Inflammatory macrophage (primary cell): ENCODE measurements at regions not wholly inside any gene's neighbourhood (a gene's known extent, or its start where the extent isn't known, plus 50 kb on each side); places are given as distances from the start of the nearest gene placed in this dataset.
"Not testable (repeated sequence)": the region's sequence is repeated elsewhere in the genome, so short reads cannot be mapped to it uniquely, and the experiment has no call there.

Source experiments
- DNase-seq, 2 donors: peaks; one replicate each; pipeline ENCODE4 v3.0.0-alpha.2; 2020 to 2022

- no peak for DNase-seq
These were observed 364.2 kb downstream of the GALC start for GRCh38 chr14:87628780-87629179.

DNA sequence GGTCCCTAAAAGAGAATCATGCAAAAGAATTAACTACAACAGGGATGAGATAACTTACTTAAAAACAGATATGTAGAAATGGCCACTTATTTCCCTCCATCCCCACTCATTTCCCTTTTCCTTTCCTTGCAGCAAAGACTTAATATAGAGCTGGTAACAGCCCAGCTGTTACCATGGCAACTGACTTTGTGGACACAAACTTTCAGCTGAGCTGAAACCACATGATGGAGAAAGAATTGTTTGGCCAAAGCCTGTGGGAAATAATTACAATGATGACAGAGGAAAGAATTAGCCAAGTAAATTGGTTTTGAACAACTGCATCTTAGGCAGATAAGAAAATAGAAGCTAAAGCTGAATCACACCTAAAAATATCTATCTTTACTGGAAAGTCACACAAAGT is 364.9 kb downstream of the GALC start:
- peak in 1 of 2 donors; percentile 3 for DNase-seq

GRCh38 chr14:87626266-87626665 is 366.7 kb downstream of the GALC start:
- no peak for DNase-seq

DNA sequence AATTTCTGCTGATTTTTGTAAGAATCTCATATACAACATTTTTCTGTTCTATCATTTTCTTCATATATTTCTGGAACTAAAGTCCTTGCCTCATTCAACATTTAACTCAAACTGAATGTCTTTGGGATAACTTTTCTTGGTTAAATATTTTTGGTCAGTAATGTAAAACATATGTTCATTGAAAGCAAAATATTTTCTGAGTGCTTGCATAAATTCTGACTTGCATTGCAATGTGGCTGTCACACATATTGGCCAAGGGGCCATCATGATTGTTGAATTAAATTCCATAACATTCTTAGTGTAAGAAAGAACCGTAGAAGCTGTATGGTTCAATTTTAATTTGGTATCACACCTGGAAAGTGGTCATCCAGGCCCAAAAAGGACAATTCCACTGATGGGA is 369.4 kb downstream of the GALC start:
- DNase-seq, result no peak

- DNase-seq, result no peak
These were observed 375.9 kb downstream of the GALC start for GRCh38 chr14:87617079-87617478.

- DNase-seq, result peak; percentile 17 to 27
These were observed 376.9 kb downstream of the GALC start for GRCh38 chr14:87615822-87616679.

GRCh38 chr14:87615047-87615446 is 377.9 kb downstream of the GALC start:
- DNase-seq, result no peak

- DNase-seq, result no peak
These were observed 379.1 kb downstream of the GALC start for GRCh38 chr14:87613881-87614280.

DNA sequence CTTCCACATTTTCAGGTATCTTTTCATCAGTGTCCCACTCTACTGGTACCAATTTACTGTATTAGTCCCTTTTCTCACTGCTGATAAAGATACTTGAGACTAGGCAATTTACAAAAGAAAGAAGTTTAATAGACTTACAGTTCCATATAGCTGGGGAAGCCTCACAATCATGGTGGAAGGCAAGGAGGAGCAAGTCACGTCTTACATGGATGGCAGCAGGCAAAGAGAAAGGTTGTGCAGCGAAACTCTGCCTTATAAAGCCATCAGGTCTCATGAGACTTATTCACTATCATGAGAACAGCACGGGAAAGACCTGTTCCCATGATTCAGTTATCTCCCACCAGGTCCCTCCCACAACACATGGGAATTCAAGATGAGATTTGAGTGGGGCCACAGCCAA is 385.9 kb downstream of the GALC start:
- DNase-seq, result not testable (repeated sequence)

DNA sequence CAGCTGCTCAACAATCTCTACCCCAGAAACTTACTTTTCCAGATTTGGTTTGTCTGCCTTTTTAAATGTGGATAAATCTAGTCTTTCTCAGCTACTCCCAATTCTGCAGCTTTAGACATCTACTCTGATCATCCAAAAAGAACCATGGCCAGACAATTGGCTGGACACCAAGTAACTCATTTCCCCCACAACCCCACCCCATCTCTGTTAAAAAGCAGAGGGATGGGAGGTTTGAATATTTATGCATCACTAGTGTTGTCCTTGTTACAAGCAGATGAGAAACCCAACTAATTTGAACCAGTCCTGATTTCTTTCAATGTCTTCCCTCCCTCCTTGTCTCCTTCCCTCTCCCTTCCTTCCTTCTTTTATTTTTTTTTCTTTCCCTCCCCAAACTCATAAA is 391.9 kb downstream of the GALC start:
- DNase-seq, result no peak

DNA sequence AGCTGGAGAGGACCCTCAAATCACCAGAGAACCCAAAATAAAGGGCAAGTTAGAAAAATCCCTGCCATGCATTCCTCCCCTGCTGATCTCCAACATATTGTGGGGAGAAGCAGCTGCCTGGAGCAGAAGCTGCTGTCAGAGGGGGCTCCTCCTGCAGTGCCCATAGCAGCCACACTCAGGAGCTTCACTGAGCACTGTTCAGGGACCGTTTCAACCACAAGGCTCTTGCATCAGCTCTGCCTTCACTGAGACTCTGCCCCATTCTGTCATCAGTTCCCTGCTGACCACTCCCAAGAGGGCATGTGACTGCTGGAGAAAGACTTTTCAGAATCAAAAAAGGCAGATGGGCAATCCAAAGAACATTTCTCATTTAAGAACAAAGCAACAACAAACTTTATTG is 392.7 kb downstream of the GALC start:
- no peak for DNase-seq

- DNase-seq, result no peak
These were observed 411.7 kb downstream of the GALC start for GRCh38 chr14:87581298-87581697.

DNA sequence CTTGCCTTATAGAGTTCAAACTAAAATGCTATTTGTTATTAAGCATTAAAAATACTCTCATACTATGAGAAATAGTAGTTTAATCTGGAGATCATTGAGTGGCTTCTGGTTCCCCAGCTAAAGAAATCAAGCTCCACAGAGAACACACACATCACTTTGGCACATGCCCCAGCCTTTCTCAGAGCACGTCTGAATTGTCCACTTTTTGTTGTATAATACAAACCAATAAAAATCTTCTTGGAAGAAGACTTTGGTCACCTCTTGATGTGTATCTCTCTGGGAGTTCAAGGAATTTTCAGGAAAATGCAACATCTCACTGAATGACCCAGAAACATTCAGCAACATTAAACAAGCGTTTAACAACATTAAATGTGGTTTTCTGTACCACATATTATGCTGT is 413.9 kb downstream of the GALC start:
- DNase-seq, result no peak

- DNase-seq, result no peak
These were observed 417.6 kb downstream of the GALC start for GRCh38 chr14:87575378-87575777.

DNA sequence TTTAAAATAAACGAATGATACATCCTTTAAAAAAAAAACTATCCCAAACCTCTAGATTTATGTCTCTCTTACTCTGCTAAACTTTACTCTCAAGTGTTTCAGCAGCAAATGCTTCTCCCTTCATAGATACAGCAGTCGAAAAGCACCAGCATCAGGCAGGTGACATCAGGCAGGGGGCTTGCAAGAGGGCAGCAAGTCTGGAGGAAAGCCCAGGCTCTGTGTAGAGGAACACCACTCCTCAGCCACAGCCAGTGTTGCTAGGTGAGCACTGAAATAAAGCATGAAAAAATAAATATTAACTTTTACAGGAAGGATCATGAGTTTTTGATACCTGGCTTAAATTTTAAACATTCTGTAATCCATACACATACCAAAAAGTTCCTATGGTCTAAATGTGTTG is 419.4 kb downstream of the GALC start:
- DNase-seq, result no peak

DNA sequence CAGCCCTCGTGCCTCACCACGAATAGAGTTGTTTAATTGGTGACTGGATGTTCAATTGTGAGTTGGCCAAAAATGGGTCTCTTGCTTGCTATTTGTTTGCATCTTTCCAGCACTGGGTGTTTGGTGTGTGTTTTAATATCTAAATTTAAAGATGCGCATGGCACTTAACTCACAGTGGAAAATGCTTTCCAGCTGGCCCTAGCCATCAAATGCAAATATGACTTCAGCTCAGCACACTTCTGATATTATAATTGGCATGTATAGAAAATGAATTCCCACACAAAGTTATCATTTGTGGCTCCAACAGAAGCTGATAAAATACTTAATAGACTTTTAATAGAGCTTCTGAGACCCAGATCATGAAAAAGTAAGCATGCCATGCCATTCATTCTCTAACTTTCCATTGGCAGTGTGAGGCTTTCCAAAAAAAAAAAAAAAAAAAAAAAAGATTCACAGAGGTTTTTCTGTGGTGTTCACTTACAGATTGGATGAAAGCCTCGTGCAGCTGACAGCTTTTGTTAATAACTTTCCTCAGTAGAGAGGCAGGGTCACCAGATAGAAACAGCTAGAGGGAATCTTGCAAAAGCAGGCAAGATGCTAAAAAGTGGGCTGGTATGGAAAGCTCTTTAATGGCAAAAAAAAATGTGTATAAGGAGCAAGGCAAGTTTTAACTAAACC is 425.2 kb downstream of the GALC start:
- DNase-seq, result no peak

DNA sequence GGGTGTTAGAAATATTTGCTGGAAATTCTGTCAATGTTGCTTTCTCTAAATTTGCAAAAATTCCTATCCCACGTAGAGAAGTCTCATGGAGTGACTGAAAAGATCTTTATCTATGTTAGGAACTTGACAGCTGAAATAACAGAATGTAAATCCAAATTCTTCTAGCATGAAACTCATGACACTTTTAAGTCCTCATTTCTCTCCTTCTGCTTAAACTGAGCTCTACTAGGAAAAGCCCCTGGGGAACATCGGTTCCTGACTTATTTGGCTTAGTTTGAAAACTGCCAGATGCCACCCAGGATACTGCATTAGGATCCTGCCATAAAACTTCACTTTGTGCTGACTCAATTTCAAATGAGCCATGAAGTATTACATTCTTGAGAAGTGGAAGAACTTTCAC is 426.0 kb downstream of the GALC start:
- no peak for DNase-seq

DNA sequence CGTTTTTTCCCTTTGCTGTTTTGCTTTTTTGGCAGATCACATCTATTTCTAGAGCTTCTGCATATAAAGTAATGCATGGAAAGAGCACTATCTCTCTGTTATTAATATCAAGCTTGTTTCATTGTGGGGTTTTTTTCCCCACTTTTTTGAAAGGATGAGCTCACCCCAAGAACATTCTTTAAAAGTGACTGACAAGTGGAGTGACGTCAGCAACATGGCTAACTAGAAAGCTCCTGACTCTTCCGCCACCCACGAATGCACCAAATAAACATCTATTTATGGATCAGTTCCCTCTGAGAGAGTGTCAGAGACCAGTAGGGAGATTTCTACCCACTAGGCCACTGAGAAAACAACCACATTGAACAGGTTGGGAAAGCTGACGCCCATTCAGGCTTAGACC is 445.4 kb downstream of the GALC start:
- DNase-seq, result no peak

DNA sequence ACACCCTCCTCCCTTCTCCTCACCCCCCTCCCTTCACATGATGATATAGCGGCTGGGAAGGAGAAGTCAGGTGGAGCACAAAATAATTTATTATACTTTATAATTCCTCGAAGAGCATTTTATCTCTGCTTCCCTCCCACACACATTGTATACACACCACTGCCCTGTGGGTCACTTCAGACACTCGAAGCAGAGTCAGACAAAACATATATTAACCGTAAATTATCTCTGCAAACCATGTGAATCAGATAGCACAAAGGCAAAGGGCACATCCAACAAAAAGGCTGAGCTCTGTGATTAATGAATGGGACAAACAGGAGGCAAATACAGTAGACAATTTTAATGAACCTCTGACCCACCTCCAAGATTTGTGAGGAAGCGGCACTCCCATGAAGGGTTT is 450.7 kb downstream of the GALC start:
- DNase-seq, result no peak

DNA sequence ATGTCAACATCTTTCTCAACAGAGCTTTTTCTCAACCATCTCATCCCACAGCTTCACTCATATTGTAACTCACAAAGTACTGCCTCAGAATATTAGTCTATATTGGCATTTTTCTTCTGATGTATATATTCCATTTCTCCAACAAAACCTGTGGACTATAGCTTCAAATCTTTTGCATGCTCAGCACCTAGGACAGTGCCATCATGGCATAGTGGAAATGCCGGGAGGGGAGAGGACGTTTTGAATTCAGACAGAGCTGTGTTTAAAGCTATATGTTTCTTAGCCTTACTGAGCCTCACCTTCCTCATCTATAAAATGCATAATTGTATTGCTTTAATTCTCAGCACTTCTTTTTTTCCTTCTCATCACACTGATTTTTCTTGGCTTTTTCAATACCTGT is 452.6 kb downstream of the GALC start:
- no peak for DNase-seq

GRCh38 chr14:87529081-87529480 is 463.9 kb downstream of the GALC start:
- DNase-seq, result no peak

DNA sequence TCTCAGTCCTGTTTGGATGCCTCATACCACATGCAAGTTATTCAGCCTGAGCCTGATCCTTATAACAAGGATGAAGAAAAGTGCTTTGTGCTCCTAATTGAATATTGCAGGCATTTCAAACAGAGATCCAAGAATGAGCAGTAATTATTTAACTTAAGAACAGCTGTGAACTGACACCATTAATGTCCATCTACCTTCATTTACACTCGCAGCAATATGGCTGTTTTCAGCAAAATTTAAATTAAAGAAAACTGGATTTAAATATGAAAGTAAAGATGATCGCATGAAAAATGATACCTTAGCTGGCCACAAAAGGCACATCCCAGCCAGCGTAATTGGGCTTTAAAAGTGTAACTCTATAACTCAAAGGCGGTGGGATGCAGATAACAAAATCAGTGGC is 466.3 kb downstream of the GALC start:
- DNase-seq, result no peak

- no peak for DNase-seq
These were observed 469.0 kb downstream of the GALC start for GRCh38 chr14:87524011-87524410.

GRCh38 chr14:87522575-87522974 is 470.4 kb downstream of the GALC start:
- no peak for DNase-seq
